GM12878 (cell line): ENCODE measurements at regions not wholly inside any gene's neighbourhood (a gene's known extent, or its start where the extent isn't known, plus 50 kb on each side); places are given as distances from the start of the nearest gene placed in this dataset.

ENCODE experiments used
- ATAC-seq: fragments of 200-7000 bp; cut with Tn5 transposase; 3 replicates; pipeline ENCODE4 v1.9.1; 2020; ENCODE audit warnings: mild to moderate bottlenecking, moderate library complexity
- BruUV-seq: library from RNA; stranded (reverse); fragments of 400-500 nt; replicated peaks from 2 replicates; lab custom pipeline; 2021; lab: Mats Ljungman, UMichigan
- CTCF ChIA-PET: fragments of 300-600 bp; sonication (Branson Sonifier 250); formaldehyde crosslinking; extraction: SDS; loops from one replicate; lab custom pipeline; 2021; ENCODE audit warnings: inconsistent platforms; lab: Yijun Ruan, JAX
- POLR2A ChIA-PET: fragments of 350-600 bp; formaldehyde crosslinking; extraction: SDS; loops from one replicate; lab custom pipeline; 2021; ENCODE audit warnings: inconsistent platforms; lab: Charles Lee
- RAD21 ChIA-PET: fragments of 300-600 bp; sonication (Branson Sonifier 250); formaldehyde crosslinking; loops from one replicate; lab custom pipeline; 2023; ENCODE audit warnings: antibody characterized with exemption; ENCODE audit not compliant: unreplicated experiment; lab: Charles Lee
- SMC1A ChIA-PET: fragments of 300-600 bp; sonication (Branson Sonifier 250); formaldehyde crosslinking; loops from one replicate; lab custom pipeline; 2023; ENCODE audit not compliant: unreplicated experiment, uncharacterized antibody; lab: Charles Lee
- DNase-seq: peaks from one replicate; pipeline ENCODE4 v3.0.0-alpha.2; 2011; ENCODE audit warnings: low read depth, low spot score
- FAIRE-seq: peaks from 3 replicates; lab custom pipeline; 2011; peaks lifted over from hg19 to GRCh38; lab: Jason Lieb, UNC
- H2AFZ ChIP-seq: 2 replicates; pipeline ENCODE4 v1.6.0; 2011; ENCODE audit warnings: low read depth, low read length, control low read depth; ENCODE audit not compliant: control insufficient read depth
- H3K27ac ChIP-seq: 2 replicates; pipeline ENCODE4 v1.5.1; 2011; ENCODE audit warnings: control low read depth; ENCODE audit not compliant: control insufficient read depth, insufficient read depth
- H3K27me3 ChIP-seq, 2 experiments: replicated peaks in 1 of 2; 2 replicates each; pipeline versions ENCODE4 v1.6.0 to v1.6.1; 2011; ENCODE audit warnings: low read length in 1 of 2; ENCODE audit not compliant: control insufficient read depth in 2 of 2, insufficient read depth in 2 of 2
- H3K36me3 ChIP-seq, 2 experiments: 2 replicates each; pipeline ENCODE4 v1.5.1; 2011; ENCODE audit warnings: low read length in 1 of 2; ENCODE audit not compliant: control insufficient read depth in 2 of 2, insufficient read depth in 2 of 2
- H3K4me1 ChIP-seq: 2 replicates; pipeline ENCODE4 v1.6.1; 2011; ENCODE audit warnings: mild to moderate bottlenecking, low read length, moderate library complexity, mixed read lengths; ENCODE audit not compliant: control insufficient read depth, insufficient read depth
- H3K4me2 ChIP-seq: 2 replicates; pipeline ENCODE4 v1.6.0; 2011; ENCODE audit warnings: control low read depth; ENCODE audit not compliant: control insufficient read depth, insufficient read depth
- H3K4me3 ChIP-seq: fragments of 200-600 bp; sonication (generic); 2 replicates; pipeline ENCODE4 v1.5.1; 2016
- H3K79me2 ChIP-seq: 2 replicates; pipeline ENCODE4 v1.6.0; 2011; ENCODE audit warnings: low read length; ENCODE audit not compliant: control insufficient read depth, insufficient read depth
- H3K9ac ChIP-seq: 2 replicates; pipeline ENCODE4 v1.8.0; 2011; ENCODE audit warnings: low read length, control low read depth, mixed read lengths; ENCODE audit not compliant: control insufficient read depth, insufficient read depth
- H3K9me3 ChIP-seq: replicated peaks from 3 replicates; pipeline ENCODE4 v1.5.1; 2011; ENCODE audit warnings: mild to moderate bottlenecking, low read length; ENCODE audit not compliant: control insufficient read depth, insufficient read depth
- H4K20me1 ChIP-seq: 2 replicates; pipeline ENCODE4 v1.6.0; 2011; ENCODE audit not compliant: control insufficient read depth, insufficient read depth
- BMI1 ChIP-seq: fragments of 450-650 bp; IDR thresholded peaks from 2 replicates; pipeline ENCODE4 v1.6.1; 2016; ENCODE audit warnings: mild to moderate bottlenecking, moderate library complexity, borderline replicate concordance
- CHD2 ChIP-seq: IDR thresholded peaks from 2 replicates; pipeline ENCODE4 v1.6.1; 2011; ENCODE audit warnings: low read depth, low read length, improper control_type of control experiment, borderline replicate concordance
- EED ChIP-seq: sonication (generic); IDR thresholded peaks from 2 replicates; pipeline ENCODE4 v1.6.1; 2016; ENCODE audit warnings: antibody characterized with exemption, low read depth
- GABPA ChIP-seq: IDR thresholded peaks from 2 replicates; pipeline ENCODE4 v1.6.1; 2014; ENCODE audit warnings: antibody characterized with exemption, low read depth, mild to moderate bottlenecking, inconsistent platforms
- HDAC2 ChIP-seq: fragments of 200-600 bp; sonication (generic); IDR thresholded peaks from 2 replicates; pipeline ENCODE4 v1.6.1; 2017
- IRF3 ChIP-seq: fragments of 450-650 bp; IDR thresholded peaks from 2 replicates; pipeline ENCODE4 v1.6.1; 2014; ENCODE audit warnings: mild to moderate bottlenecking
- MYC ChIP-seq: IDR thresholded peaks from 2 replicates; pipeline ENCODE4 v1.6.1; 2011; ENCODE audit warnings: mild to moderate bottlenecking, low read length, moderate library complexity, inconsistent platforms; ENCODE audit not compliant: insufficient read depth, insufficient replicate concordance, insufficient read length, severe bottlenecking
- PAX5 ChIP-seq: IDR thresholded peaks from 2 replicates; pipeline ENCODE4 v1.6.1; 2011; ENCODE audit warnings: low read depth, low read length, borderline replicate concordance
- PBX3 ChIP-seq: IDR thresholded peaks from 2 replicates; pipeline ENCODE4 v1.6.1; 2011; ENCODE audit warnings: mild to moderate bottlenecking, low read depth, low read length, moderate library complexity; ENCODE audit not compliant: insufficient replicate concordance
- RFX5 ChIP-seq: IDR thresholded peaks from 2 replicates; pipeline ENCODE4 v1.6.1; 2011; ENCODE audit warnings: low read depth, low read length, improper control_type of control experiment
- SMAD1 ChIP-seq: fragments of 450-650 bp; IDR thresholded peaks from 2 replicates; pipeline ENCODE4 v1.6.1; 2018; ENCODE audit warnings: mild to moderate bottlenecking, low read depth; ENCODE audit not compliant: partially characterized antibody
- SMAD5 ChIP-seq: IDR thresholded peaks from 2 replicates; pipeline ENCODE4 v1.6.1; 2016; ENCODE audit warnings: antibody characterized with exemption, low read depth
- SREBF1 ChIP-seq: IDR thresholded peaks from 2 replicates; pipeline ENCODE4 v1.6.1; 2012; ENCODE audit warnings: mild to moderate bottlenecking, low read length
- SUPT20H ChIP-seq: IDR thresholded peaks from 2 replicates; pipeline ENCODE4 v1.6.1; 2011; ENCODE audit warnings: low read depth, mild to moderate bottlenecking, low read length, moderate library complexity, borderline replicate concordance; ENCODE audit not compliant: control insufficient read depth
- TAF1 ChIP-seq: IDR thresholded peaks from 2 replicates; pipeline ENCODE4 v1.6.1; 2011; ENCODE audit warnings: mild to moderate bottlenecking, low read depth, low read length, borderline replicate concordance
- TCF3 ChIP-seq: IDR thresholded peaks from 2 replicates; pipeline ENCODE4 v1.6.1; 2012; ENCODE audit warnings: low read depth, mild to moderate bottlenecking, low read length, borderline replicate concordance; ENCODE audit not compliant: insufficient read depth
- ZNF622 ChIP-seq: fragments of 450-650 bp; IDR thresholded peaks from 2 replicates; pipeline ENCODE4 v1.6.1; 2017; ENCODE audit warnings: mild to moderate bottlenecking, inconsistent platforms
- WGBS: methylation state at CpG from one replicate; pipeline ENCODE4 v1.1.6; 2016; ENCODE audit warnings: low lambda C conversion rate; ENCODE audit not compliant: insufficient replicate concordance, insufficient coverage; ENCODE audit errors: missing lambda C conversion rate; 5-methylcytosine and 5-hydroxymethylcytosine counted together
- in situ Hi-C: fragments of 300-500 bp; cut with MboI; formaldehyde crosslinking; loops from 9 replicates; pipeline ENCODE4 v1.14.3; 2018; ENCODE audit warnings: mixed read lengths
- intact Hi-C: fragments of 100-400 bp; cut with micrococcal nuclease; formaldehyde crosslinking; loops from one replicate; pipeline ENCODE4 v1.14.2; 2022; ENCODE audit not compliant: unreplicated experiment
- TF ChIP-seq, protein P1 (sequence below): fragments of 450-650 bp; IDR thresholded peaks from 2 replicates; pipeline ENCODE4 v1.6.1; 2017; ENCODE audit warnings: mild to moderate bottlenecking, moderate library complexity

DNA sequence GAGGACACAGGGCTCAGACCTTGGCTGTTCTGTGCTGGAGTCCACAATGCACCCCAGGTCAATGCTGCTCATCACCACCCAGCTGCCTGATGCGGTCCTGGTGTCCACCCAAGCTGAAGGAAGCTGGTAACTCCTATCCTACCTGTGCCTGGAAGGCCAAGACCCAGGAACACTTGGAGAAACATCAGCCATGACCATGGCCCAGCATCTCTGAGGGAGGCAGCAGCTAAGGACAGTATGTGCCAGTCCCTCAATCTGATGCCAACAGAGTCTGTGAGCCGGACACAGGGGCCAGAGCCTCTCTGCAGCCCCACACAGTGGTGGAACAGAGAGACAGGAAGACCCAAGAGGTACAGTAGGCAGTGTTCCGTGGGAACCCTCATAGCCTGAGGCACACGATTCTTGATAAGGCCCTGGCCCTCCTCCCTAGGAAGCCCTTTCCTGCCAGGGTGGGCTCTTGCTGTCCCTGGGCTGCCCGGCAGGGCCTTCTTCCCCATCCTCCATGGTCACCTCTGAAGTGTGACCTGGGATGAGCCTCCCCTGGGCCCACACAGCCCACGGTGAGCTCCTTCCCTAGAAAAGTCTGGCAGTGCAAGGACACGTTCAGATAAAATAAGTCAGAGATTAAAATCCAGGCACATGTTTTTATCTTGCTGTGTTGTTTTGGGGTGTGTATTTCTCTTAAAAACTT lies 170.7 kb downstream of the THBS2 start (continued):
- TF ChIP-seq IRF3 (no peak), BMI1 (no peak)

DNA sequence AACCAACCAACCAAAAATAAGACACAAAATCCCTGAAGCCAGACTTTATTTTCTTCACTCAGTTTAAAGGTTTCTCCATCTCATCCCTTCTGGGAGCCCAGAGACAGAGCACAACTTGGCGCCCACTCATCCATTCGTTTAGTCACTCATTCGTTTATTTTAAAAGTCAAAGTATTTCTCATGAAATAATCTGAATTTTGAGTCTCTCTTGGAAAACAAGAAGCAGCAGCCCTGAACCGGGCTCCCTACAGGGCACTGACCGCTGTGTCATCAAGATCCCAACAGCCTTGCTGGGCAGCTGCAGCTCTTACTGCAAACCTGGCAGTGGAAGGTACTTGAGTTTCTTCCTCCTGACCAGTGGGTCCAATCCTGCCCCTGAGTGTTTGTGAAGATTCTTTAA lies 171.6 kb downstream of the THBS2 start:
- no peak for DNase-seq
- no TSS peak for BruUV-seq
- no peaks in the 10 kb centered on the region for H3K79me2 ChIP-seq
- in situ Hi-C loops (no loop called here), intact Hi-C loops (no loop called here)
- no peak overlapping the region for H3K4me2 ChIP-seq
- H4K20me1 ChIP-seq, result no peaks in the 10 kb centered on the region
- ChIA-PET SMC1A (no interaction called here), POLR2A (no interaction called here), RAD21 (no interaction called here), CTCF (no interaction called here)
- H3K9me3 ChIP-seq, result no peaks in the 10 kb centered on the region
- no peak for FAIRE-seq
- H3K9ac ChIP-seq, result no peak overlapping the region
- H2AFZ ChIP-seq, result no peak overlapping the region
- no peaks in the 10 kb centered on the region for H3K36me3 ChIP-seq
- no peak for ATAC-seq
- no peak overlapping the region for H3K4me3 ChIP-seq
- H3K4me1 ChIP-seq, result no peaks in the 10 kb centered on the region
- 35% methylated on average over 5 of the region's 5 CpGs for WGBS
- H3K27ac ChIP-seq, result no peak overlapping the region
- TF ChIP-seq SREBF1, result no peak
- no peak for TF ChIP-seq MYC
- no peak for TF ChIP-seq GABPA
- TF ChIP-seq RFX5, result no peak
- TF ChIP-seq CHD2, result no peak
- no peak for TF ChIP-seq SMAD1
- TF ChIP-seq EED, result no peak
- no peak for TF ChIP-seq SMAD5
- TF ChIP-seq PBX3, result no peak
- TF ChIP-seq SUPT20H, result no peak
- TF ChIP-seq HDAC2, result no peak
- TF ChIP-seq, protein P1, sequence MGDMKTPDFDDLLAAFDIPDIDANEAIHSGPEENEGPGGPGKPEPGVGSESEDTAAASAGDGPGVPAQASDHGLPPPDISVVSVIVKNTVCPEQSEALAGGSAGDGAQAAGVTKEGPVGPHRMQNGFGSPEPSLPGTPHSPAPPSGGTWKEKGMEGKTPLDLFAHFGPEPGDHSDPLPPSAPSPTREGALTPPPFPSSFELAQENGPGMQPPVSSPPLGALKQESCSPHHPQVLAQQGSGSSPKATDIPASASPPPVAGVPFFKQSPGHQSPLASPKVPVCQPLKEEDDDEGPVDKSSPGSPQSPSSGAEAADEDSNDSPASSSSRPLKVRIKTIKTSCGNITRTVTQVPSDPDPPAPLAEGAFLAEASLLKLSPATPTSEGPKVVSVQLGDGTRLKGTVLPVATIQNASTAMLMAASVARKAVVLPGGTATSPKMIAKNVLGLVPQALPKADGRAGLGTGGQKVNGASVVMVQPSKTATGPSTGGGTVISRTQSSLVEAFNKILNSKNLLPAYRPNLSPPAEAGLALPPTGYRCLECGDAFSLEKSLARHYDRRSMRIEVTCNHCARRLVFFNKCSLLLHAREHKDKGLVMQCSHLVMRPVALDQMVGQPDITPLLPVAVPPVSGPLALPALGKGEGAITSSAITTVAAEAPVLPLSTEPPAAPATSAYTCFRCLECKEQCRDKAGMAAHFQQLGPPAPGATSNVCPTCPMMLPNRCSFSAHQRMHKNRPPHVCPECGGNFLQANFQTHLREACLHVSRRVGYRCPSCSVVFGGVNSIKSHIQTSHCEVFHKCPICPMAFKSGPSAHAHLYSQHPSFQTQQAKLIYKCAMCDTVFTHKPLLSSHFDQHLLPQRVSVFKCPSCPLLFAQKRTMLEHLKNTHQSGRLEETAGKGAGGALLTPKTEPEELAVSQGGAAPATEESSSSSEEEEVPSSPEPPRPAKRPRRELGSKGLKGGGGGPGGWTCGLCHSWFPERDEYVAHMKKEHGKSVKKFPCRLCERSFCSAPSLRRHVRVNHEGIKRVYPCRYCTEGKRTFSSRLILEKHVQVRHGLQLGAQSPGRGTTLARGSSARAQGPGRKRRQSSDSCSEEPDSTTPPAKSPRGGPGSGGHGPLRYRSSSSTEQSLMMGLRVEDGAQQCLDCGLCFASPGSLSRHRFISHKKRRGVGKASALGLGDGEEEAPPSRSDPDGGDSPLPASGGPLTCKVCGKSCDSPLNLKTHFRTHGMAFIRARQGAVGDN, result no peak
- no peak for TF ChIP-seq TCF3
- no peak for TF ChIP-seq ZNF622
- no peak for TF ChIP-seq PAX5
- no peak for TF ChIP-seq TAF1
- no peaks in the 10 kb centered on the region for H3K27me3 ChIP-seq
